HG03097 (cell line): ENCODE measurements at regions not wholly inside any gene's neighbourhood (a gene's known extent, or its start where the extent isn't known, plus 50 kb on each side); places are given as distances from the start of the nearest gene placed in this dataset.

Source experiments
- ATAC-seq: cut with Tn5 transposase; IDR thresholded peaks from one replicate; pipeline ENCODE4 v1.9.1; 2021; ENCODE audit not compliant: unreplicated experiment, low FRiP score

- no peak for ATAC-seq
Observed at GRCh38 chr2:133801946-133802345, 233.7 kb upstream of the NCKAP5 start.

GRCh38 chr2:133802409-133803039 is 234.3 kb upstream of the NCKAP5 start:
- ATAC-seq, result no peak

- no peak for ATAC-seq
Observed at GRCh38 chr2:133806564-133806963, 238.3 kb upstream of the NCKAP5 start.

- ATAC-seq, result no peak
Observed at GRCh38 chr2:133809485-133809884, 241.2 kb upstream of the NCKAP5 start.

GRCh38 chr2:133810559-133810958 is 242.3 kb upstream of the NCKAP5 start:
- ATAC-seq, result no peak

- no peak for ATAC-seq
Observed at GRCh38 chr2:133811409-133812125, 243.3 kb upstream of the NCKAP5 start.

GRCh38 chr2:133812826-133813617 is 244.8 kb upstream of the NCKAP5 start:
- ATAC-seq, result no peak

- ATAC-seq, result no peak
Observed at GRCh38 chr2:133814890-133815289, 246.6 kb upstream of the NCKAP5 start.

GRCh38 chr2:133816037-133816436 is 247.8 kb upstream of the NCKAP5 start:
- no peak for ATAC-seq

GRCh38 chr2:133817680-133818566 is 249.7 kb upstream of the NCKAP5 start:
- no peak for ATAC-seq

- ATAC-seq, result no peak
Observed at GRCh38 chr2:133818661-133819060, 250.4 kb upstream of the NCKAP5 start.

- no peak for ATAC-seq
Observed at GRCh38 chr2:133819906-133820305, 251.6 kb upstream of the NCKAP5 start.

GRCh38 chr2:133821107-133821760 is 253.0 kb upstream of the NCKAP5 start:
- no peak for ATAC-seq

- no peak for ATAC-seq
Observed at GRCh38 chr2:133822517-133823225, 254.4 kb upstream of the NCKAP5 start.

GRCh38 chr2:133823226-133823550 is 254.9 kb upstream of the NCKAP5 start:
- ATAC-seq, result no peak

- no peak for ATAC-seq
Observed at GRCh38 chr2:133824869-133825268, 256.6 kb upstream of the NCKAP5 start.

- no peak for ATAC-seq
Observed at GRCh38 chr2:133825778-133826177, 257.5 kb upstream of the NCKAP5 start.

- ATAC-seq, result no peak
Observed at GRCh38 chr2:133828913-133829312, 260.6 kb upstream of the NCKAP5 start.

- ATAC-seq, result no peak
Observed at GRCh38 chr2:133829450-133830020, 261.3 kb upstream of the NCKAP5 start.
